Esophagus muscularis mucosa (tissue), 4 donors: ENCODE measurements at regions not wholly inside any gene's neighbourhood (a gene's known extent, or its start where the extent isn't known, plus 50 kb on each side); places are given as distances from the start of the nearest gene placed in this dataset.

Source experiments
- CTCF ChIP-seq, 3 experiments: fragments of 200-600 bp in 2 of 3; fragments of 450-650 bp in 1 of 3; sonication (generic) in 2 of 3; IDR thresholded peaks; one replicate each; pipeline ENCODE4 v1.5.1; 2017 to 2019; ENCODE audit warnings: antibody characterized with exemption in 3 of 3, mild to moderate bottlenecking in 2 of 3, moderate library complexity in 1 of 3
- EP300 ChIP-seq: sonication (generic); formaldehyde crosslinking; IDR thresholded peaks from one replicate; pipeline ENCODE4 v1.6.1; 2017; ENCODE audit warnings: antibody characterized with exemption
- POLR2A ChIP-seq: fragments of 450-650 bp; IDR thresholded peaks from one replicate; pipeline ENCODE4 v1.6.1; 2017; ENCODE audit warnings: antibody characterized with exemption, moderate library complexity, mild to moderate bottlenecking, low read depth
- POLR2AphosphoS5 ChIP-seq, 2 donors: sonication (generic); formaldehyde crosslinking; IDR thresholded peaks; one replicate each; pipeline ENCODE4 v1.6.1; 2017; ENCODE audit warnings: antibody characterized with exemption in 2 of 2

DNA sequence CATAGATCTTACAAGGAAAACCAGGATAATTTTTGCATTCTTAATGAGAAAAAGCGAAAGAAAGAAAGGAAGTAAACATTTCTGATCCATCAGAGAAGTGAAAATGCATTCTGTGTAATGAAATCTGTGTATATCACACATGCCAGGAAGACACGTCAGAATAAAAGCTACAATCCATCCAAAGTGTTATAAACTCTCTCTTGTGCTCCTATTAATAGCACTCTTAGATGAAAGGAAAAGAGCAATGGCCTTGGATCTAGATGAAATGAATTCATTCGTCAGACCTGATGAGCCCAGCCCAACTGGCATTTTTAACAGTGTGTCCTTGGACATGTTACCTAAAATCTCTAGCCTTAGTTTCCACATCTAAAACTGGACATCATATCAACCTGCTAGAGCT lies 885.5 kb downstream of the CDH11 start:
- TF ChIP-seq CTCF (IDR thresholded peaks at IDR 0.05) (no peak), EP300 (no peak), POLR2A (no peak), POLR2AphosphoS5 (IDR thresholded peaks at IDR 0.05) (no peak)
